ENCODE measurements at regions not wholly inside any gene's neighbourhood (a gene's known extent, or its start where the extent isn't known, plus 50 kb on each side); places are given as distances from the start of the nearest gene placed in this dataset.

DNA sequence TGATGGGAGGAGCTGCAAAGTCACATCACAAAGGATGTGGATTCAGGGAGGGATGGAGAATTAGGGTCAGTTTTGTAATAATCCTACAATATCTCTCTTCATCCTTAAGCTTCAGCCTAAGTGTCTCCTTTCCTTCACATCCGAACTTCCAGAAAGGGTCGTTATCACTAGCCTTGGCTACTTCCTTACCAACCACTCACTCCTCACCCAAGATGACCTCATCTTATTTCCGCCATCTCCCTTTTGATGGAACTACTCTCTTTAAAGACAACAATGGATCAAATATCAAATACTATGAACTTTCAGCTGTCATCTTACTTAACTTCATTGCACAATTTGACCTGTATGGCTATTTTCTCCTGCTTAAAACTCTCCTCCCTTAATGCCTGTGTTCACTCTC lies 69.6 kb upstream of the BARHL2 start:
- Histone ChIP-seq H3K4me3 (no peak overlapping the region), H3K27me3 (no peaks in the 10 kb centered on the region), H3K27ac (no peak overlapping the region), H3K9me3 (no peaks in the 10 kb centered on the region), H3K4me1 (no peaks in the 10 kb centered on the region), H3K36me3 (no peaks in the 10 kb centered on the region)
- 70 to 74% methylated on average over 3 of the region's 3 CpGs for WGBS, 2 donors
- TF ChIP-seq EP300 (IDR thresholded peaks at IDR 0.05) (no peak), POLR2AphosphoS5 (IDR thresholded peaks at IDR 0.05) (no peak), POLR2A (IDR thresholded peaks at IDR 0.05) (no peak)
- TF ChIP-seq, protein P1, sequence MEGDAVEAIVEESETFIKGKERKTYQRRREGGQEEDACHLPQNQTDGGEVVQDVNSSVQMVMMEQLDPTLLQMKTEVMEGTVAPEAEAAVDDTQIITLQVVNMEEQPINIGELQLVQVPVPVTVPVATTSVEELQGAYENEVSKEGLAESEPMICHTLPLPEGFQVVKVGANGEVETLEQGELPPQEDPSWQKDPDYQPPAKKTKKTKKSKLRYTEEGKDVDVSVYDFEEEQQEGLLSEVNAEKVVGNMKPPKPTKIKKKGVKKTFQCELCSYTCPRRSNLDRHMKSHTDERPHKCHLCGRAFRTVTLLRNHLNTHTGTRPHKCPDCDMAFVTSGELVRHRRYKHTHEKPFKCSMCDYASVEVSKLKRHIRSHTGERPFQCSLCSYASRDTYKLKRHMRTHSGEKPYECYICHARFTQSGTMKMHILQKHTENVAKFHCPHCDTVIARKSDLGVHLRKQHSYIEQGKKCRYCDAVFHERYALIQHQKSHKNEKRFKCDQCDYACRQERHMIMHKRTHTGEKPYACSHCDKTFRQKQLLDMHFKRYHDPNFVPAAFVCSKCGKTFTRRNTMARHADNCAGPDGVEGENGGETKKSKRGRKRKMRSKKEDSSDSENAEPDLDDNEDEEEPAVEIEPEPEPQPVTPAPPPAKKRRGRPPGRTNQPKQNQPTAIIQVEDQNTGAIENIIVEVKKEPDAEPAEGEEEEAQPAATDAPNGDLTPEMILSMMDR (IDR thresholded peaks at IDR 0.05): no peak
- no peak for DNase-seq
- ATAC-seq (ENCODE audit: low FRiP score in 2 of 2): no peak

DNA sequence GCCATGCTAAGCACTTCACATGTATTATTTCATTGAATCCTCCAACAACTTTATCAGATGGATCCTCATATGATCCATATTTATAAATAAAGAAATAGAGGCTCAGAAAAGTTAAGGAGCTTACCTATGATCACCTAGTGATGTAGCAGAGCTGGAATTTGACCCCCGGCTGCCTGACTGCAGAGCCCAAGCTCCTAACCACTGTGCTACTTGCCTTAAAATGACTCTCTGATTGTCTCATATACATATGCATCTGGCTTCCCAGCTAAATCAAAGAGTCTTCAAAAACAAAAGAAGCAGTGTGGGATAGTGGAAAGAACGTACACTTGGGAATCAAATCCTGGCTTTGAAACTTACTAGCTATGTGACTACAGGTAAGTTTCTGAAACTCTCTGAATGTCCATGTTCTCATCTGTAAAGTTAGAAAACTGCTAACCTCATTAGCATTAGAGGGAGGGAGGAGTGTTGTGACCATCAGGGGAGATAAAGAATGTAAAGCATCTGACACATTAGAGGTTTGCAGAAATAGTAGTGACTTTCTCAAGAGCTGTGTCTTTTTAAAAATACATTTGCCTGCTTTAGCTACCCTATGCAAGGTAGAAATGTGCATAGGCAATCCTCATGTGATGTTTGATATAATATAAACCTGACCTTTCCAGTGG lies 67.2 kb upstream of the BARHL2 start:
- ATAC-seq (ENCODE audit: low FRiP score in 2 of 2) (no peak), DNase-seq (no peak)
- H3K27ac ChIP-seq: no peak overlapping the region
- H3K36me3 ChIP-seq: no peaks in the 10 kb centered on the region
- H3K9me3 ChIP-seq: no peaks in the 10 kb centered on the region
- TF ChIP-seq POLR2A (IDR thresholded peaks at IDR 0.05): no peak
- TF ChIP-seq, protein P1 (IDR thresholded peaks at IDR 0.05): no peak
- no peak for TF ChIP-seq EP300 (IDR thresholded peaks at IDR 0.05)
- TF ChIP-seq POLR2AphosphoS5 (IDR thresholded peaks at IDR 0.05): no peak
- H3K4me1 ChIP-seq: no peaks in the 10 kb centered on the region
- H3K27me3 ChIP-seq: no peaks in the 10 kb centered on the region
- WGBS, 2 donors: 71 to 73% methylated on average over 2 of the region's 2 CpGs
- H3K4me3 ChIP-seq: no peak overlapping the region

DNA sequence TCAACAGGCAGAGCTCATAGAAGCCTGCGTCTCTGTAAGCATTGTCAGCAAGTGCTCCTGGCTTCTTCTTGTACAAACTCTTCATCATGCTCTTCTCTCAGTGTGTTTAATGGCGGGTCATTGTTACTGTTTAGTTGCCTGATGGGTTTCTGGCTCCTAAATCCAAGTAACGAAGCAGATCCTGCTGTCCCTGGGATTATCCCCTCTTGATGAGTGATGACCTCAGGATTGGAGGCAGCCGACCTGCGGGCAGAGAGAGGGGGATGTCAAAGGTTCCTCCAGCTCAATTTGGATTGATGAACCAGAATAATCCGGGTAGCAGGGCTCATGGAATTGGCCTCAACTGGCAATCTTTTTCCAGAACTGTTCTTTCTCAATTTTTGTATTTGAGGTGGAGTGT lies 66.1 kb upstream of the BARHL2 start:
- Histone ChIP-seq H3K9me3 (no peaks in the 10 kb centered on the region), H3K27me3 (no peaks in the 10 kb centered on the region), H3K36me3 (no peaks in the 10 kb centered on the region), H3K27ac (no peak overlapping the region), H3K4me3 (no peak overlapping the region), H3K4me1 (no peaks in the 10 kb centered on the region)
- 77 to 78% methylated on average over 6 of the region's 6 CpGs for WGBS, 2 donors
- TF ChIP-seq EP300 (IDR thresholded peaks at IDR 0.05) (no peak), POLR2AphosphoS5 (IDR thresholded peaks at IDR 0.05) (no peak), POLR2A (IDR thresholded peaks at IDR 0.05) (no peak)
- TF ChIP-seq, protein P1 (IDR thresholded peaks at IDR 0.05): no peak
- ATAC-seq (ENCODE audit: low FRiP score in 2 of 2) (no peak), DNase-seq (no peak)

DNA sequence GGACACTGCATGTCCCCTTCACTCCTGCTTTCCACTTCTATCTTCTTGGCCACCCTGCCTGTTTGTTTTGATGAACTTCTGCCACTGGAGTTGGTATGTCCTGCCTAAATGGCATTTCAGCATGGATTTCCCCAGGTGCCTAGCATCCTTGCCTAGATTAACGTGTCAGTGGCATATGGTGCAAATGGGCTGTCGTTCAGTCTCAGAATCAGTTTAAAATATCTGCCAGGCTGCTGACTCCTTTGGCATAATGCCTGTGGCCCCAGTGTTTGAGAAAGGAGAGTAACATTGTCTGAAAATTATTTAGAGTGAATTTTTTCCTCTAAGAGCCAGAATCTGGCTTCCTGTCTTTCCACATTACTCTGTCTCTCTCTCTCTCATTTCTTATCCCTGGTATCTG lies 64.9 kb upstream of the BARHL2 start:
- DNase-seq (no peak), ATAC-seq (ENCODE audit: low FRiP score in 2 of 2) (no peak)
- Histone ChIP-seq H3K27ac (no peak overlapping the region), H3K4me1 (no peaks in the 10 kb centered on the region), H3K9me3 (no peaks in the 10 kb centered on the region), H3K4me3 (no peak overlapping the region), H3K36me3 (no peaks in the 10 kb centered on the region), H3K27me3 (no peaks in the 10 kb centered on the region)
- no peak for TF ChIP-seq POLR2A (IDR thresholded peaks at IDR 0.05)
- no peak for TF ChIP-seq POLR2AphosphoS5 (IDR thresholded peaks at IDR 0.05)
- TF ChIP-seq, protein P1 (IDR thresholded peaks at IDR 0.05): no peak
- TF ChIP-seq EP300 (IDR thresholded peaks at IDR 0.05): no peak
- WGBS, 2 donors: 70 to 89% methylated on average over 2 of the region's 2 CpGs

DNA sequence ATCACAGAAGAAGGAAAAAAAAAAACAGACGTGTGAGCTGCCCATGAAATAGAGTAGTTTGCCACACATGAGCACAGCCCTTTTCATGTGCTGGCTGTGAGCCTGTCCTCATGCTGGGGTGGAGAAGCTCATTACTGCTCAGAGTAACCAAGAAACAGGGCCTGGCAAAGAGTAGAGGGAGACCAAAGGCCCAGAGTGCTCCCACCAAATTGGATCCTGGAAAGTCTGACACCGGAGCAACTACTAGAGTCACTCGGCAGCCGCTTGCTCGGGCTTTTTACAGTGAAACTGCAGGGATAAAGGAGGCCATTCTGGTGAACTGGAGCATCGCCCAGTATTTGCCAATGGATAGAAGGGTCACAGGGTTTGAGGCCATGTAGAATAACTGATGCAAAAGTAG lies 64.4 kb upstream of the BARHL2 start:
- Histone ChIP-seq H3K27ac (no peak overlapping the region), H3K9me3 (no peaks in the 10 kb centered on the region), H3K36me3 (no peaks in the 10 kb centered on the region), H3K4me3 (no peak overlapping the region), H3K27me3 (no peaks in the 10 kb centered on the region), H3K4me1 (no peaks in the 10 kb centered on the region)
- WGBS, 2 donors: 76% methylated on average over 6 of the region's 6 CpGs
- DNase-seq (no peak), ATAC-seq (ENCODE audit: low FRiP score in 2 of 2) (no peak)
- TF ChIP-seq POLR2AphosphoS5 (IDR thresholded peaks at IDR 0.05) (no peak), POLR2A (IDR thresholded peaks at IDR 0.05) (no peak)

Data from upper lobe of left lung (tissue), 6 donors.